GM20431 (cell line): ENCODE measurements at regions not wholly inside any gene's neighbourhood (a gene's known extent, or its start where the extent isn't known, plus 50 kb on each side); places are given as distances from the start of the nearest gene placed in this dataset.

Source experiments
- in situ Hi-C: fragments of 300-500 bp; cut with MseI, MboI; formaldehyde crosslinking; loops from one replicate; pipeline ENCODE4 v1.15.0; 2020; ENCODE audit warnings: low sequenced_read_pairs; ENCODE audit not compliant: unreplicated experiment

DNA sequence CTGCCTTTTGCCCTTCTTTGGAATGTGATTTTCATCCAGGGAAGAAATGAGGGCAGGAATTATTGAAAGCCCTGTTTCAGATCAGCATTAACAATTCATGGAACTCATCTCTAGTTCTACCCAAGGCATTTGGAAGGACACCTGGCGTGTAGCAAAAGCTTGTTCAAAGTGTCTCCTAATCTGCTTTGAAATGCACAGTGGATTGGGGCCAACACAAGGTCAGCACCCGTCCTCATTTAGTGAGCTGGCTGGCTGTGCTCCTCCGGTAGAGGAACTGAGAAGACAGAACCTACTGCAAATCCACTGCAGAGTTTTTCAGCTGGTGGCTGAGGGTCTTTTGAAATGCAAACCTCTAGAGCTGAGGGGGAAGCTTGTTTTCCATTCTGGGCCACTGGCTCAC lies 141.6 kb upstream of the STT3B start:
- in situ Hi-C loops: no loop called here

DNA sequence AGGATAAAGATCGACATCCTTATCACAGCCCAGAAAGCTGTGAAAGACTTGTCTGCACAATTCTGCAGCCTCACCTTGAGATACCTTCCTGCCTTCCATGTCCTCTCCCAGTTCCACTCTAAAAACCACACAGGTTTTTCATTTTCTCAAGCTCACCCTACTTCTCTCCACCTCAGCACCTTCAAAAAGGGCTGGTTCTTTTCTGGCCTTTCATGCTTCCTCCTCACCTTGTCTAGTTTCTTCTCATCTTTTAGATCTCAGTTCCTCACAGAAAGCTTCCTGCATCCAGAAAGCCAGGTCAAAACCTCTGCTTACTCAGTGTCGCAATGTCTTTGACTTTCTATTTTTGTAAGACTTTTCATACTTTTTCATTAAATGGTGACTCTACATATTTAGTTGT lies 140.2 kb upstream of the STT3B start:
- in situ Hi-C loops: no loop called here

GRCh38 chr3:31399271-31399670 lies 133.5 kb upstream of the STT3B start:
- in situ Hi-C loops: no loop called here

DNA sequence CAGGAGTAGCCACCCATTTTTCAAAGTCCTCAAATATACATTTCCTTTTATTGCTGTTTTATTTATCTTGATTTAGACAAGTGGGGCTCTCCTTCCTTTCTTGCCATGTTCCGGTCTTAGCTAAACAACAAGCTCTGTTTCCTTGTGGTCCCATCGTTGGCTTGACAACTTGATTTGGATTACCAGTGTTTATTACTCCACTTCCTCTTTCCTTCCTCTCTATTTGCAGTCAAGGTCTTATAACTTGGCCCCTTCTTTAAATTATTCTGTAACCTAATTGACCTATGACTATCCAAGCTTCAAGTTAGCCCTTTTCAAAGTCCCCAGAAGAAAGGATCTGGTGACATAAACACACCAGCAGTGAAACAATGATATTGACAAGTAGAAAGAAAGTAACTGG lies 130.6 kb upstream of the STT3B start:
- in situ Hi-C loops: no loop called here

DNA sequence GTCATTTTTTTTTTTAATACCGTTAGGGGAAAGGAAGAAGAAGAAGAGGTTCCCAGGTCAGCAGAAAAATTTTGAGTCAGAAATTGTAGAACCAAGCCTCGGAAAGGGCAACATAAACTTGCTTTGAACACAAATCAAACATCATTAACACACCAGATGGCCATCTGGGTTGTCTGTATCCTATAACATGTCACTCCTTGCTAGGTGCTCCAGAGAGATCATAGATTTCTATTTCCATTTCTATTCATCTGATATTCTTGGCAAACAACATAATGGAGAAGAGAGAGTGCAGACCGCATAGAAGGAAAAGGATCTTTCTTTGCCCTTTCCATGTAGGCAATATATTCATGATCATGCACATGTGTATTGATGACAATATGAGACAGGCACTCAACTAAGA lies 129.5 kb upstream of the STT3B start:
- in situ Hi-C loops: no loop called here

DNA sequence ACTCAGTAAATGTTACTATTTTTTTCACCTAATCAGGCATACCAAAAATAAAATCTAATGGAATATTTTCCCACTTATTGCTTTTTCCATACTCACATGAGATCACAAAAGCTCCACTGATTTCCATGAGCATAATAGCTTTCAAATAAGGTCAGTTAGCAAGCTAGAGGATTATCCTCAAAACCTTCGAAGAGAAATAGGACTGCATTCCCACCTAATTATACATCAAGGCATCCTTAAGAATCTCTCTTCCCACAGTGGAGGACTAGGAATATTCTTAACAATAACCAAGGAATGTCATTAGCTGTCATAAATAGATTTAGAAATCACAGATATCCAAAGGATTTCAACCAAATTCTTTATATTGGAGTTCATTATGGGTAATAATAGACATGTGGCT lies 127.9 kb upstream of the STT3B start:
- in situ Hi-C loops: no loop called here

DNA sequence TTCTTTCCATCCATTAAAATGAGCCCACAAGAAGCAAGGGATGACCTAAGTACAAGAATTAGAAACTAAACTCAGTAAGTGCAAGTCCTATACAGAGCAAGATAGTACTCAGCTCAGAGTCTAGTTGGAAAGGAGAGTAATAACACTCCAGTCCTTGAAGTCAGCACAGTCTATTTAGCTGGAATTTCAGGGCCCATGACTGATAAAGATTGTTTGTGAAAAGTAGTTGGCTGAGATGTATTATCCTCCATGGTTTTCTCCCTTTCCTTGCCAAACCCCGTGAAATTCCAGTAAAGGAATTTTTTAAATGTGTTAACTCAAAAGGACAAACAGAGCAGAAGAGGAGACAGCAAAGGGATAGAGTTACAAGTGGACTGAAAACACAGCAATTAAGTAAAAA lies 127.2 kb upstream of the STT3B start:
- in situ Hi-C loops: no loop called here

GRCh38 chr3:31406896-31407295 lies 125.8 kb upstream of the STT3B start:
- in situ Hi-C loops: no loop called here

- in situ Hi-C loops: no loop called here
Observed at GRCh38 chr3:31407665-31408064, 125.1 kb upstream of the STT3B start.

DNA sequence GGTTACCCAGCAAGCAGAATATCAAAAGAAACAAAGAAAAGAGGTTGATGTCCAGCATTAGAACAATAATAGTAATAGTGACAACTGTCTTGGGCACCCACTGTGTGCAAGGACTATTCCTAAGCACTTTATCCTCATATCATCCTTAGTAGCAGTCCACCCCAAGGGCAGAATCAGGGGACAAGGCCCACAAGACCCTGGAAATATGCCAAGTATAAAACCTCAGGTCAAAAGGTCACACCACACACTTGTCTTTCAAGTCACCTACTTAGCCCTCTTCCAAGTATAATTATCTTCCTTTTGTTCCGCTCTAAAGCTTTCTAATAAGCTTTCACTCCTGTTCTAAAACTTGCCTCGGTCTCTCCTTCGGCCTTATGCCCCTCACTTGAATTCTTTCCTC lies 124.0 kb upstream of the STT3B start:
- in situ Hi-C loops: no loop called here

DNA sequence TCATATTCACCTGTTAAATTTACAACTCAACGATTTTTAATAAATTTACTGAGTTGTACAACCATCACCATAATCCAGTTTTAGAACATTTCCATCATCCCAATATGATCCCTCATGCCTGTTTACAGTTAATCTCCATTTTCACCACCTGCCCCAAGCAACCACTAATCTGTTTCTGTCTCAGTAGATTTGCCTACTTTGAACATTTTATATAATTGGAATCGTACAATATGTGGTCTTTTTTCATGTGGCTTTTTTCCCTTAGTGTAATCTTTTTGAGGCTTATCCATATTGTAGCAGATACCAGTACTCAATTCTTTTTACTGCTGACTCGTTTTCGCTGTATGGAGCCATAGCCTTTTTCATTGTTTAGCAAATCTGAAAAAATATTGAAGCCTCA lies 123.3 kb upstream of the STT3B start:
- in situ Hi-C loops: no loop called here

DNA sequence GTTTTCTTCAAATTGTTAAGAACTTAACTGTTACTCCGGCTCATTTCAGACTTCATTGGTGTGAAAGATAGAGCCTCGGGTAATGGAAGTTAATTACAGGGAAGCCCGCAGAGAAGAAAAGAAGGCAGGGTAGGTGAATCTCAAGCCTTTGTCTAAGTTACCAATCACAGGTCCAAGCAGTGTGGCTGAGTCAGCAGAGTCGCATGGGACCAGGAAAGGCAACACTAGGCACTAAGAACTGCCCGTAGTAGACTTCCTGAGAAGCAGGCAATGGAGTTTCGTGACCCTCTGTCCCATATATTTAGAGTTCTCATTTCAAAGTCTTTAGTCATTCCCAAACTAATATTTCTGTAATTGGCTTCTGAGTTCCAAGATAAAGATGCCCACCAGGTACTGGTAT lies 122.9 kb upstream of the STT3B start:
- in situ Hi-C loops: no loop called here

- in situ Hi-C loops: no loop called here
Observed at GRCh38 chr3:31410411-31410810, 122.3 kb upstream of the STT3B start.

DNA sequence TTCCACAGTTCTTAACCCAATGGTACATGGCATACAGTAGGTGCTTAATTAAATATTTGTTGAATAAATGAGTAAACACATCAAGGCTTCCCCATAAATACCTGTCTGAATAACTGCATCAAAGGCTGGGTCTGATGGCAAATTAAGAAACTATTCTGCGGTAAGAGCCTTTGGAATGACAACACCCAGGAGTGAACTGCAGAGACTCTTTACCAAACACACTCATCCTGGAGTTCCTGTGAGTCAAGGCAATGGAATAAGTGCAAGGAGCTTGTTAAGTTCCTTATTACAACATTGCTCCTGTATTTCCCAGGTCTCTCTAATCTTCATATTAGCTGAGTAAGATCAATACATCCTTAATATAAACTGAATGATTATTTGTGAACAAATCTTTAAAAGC lies 119.9 kb upstream of the STT3B start:
- in situ Hi-C loops: no loop called here

DNA sequence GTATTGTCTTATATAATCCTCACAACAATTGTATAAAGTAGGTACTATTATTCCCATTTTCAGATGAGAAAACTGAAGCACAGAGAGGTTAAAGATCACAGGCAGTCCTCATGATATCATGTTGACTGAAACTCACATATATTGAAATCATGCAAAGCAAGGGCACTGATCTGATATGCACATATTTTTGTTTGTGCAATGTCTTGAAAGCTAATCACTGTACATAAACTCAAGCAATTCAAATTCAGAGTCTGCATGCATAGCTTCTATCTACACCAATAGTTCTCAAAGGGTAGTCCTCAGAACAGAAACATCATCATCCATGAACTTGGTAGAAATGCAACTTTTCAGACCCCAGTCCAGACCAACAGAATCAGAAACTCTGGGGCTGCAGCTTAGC lies 119.2 kb upstream of the STT3B start:
- in situ Hi-C loops: no loop called here

GRCh38 chr3:31416980-31417379 lies 115.7 kb upstream of the STT3B start:
- in situ Hi-C loops: no loop called here

DNA sequence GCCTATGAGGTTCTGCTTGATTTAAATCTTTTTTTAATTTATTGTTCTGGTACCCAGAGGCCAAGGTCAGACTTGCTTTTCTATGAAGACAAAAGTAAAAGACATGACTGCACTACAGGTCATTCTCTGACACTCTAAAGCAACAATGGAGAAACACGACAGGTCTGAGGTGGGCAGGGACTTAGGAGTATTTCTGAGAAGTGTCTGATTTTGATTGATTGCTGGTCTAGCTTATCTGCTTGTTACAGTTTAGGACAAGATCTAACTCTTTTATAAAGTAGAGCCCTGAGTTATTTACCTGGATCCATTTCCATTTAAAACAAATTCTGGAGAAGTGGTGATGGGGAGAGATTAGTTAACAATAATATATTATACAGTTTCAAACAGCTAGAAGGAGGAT lies 115.2 kb upstream of the STT3B start:
- in situ Hi-C loops: no loop called here

- in situ Hi-C loops: no loop called here
Observed at GRCh38 chr3:31420311-31420710, 112.4 kb upstream of the STT3B start.

DNA sequence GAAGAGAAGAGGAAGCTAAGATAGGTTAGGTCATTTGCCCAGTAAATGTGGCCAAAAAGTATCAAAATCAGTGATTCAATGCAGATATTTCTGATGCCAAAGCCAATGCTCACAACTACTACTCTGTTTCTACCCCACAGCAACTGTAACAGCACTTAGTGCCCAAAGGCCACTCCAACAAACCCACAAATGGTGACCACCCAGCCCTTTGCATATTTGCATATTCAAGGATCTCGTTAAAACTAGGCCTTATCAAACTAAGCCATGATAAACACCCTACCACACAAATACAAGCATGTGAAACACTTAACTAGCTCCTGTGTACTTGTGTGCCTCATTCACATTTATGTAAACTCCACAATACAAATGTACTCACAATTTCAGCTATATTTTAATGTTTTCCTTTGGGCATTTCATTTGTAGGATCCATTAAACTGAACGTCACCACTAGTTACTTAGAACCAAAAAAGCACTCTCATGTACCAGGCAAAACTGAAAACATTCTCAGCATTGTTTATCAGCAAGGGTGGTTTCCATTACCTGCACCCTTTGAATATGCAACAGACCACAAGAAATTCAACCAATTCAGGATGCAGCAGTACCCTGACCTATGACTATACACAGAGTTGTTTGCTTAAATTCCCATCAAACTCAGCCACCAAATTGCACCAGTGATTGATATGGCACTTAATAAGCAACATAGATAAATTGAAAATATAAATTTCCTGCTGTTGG lies 111.2 kb upstream of the STT3B start:
- in situ Hi-C loops: no loop called here

- in situ Hi-C loops: no loop called here
Observed at GRCh38 chr3:31422237-31422636, 110.5 kb upstream of the STT3B start.

DNA sequence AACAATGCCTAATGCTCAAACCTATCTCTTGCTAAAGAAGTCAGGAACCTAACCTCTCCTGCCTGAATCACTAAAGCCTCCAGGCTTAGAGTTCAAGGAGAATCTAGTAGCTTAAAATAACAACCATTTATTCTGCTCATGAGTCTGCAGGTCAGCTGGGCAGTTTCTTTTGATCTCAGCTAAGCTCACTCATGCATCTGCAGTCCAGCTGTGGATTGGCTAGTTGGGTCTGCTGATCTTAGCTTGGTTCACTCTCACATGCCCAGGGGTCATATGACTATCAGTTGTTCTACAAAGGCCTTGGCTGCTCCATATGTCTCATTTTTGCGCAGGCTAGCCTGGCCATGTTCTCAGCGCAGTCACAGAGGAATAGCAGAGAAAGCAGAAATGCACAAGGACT lies 109.2 kb upstream of the STT3B start:
- in situ Hi-C loops: no loop called here

DNA sequence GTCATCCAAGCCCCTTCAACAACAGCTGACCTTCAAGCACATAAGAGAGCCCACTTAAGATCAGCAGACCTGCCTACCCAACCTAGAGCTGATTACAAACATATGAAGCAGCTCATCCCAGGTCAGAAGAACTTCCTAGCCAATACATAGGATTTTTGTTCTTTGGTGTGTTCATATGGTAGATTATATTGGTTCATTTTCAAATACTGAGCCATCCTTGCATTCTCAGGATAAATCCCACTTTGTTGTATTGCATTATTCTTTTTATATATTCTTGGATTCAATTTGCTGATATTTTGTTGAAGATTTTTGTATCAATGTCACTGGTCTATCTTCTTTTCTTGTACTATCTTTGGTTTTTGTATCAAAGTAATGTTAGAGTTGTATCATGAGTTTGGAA lies 107.3 kb upstream of the STT3B start:
- in situ Hi-C loops: no loop called here

- in situ Hi-C loops: no loop called here
Observed at GRCh38 chr3:31427623-31428022, 105.1 kb upstream of the STT3B start.
